HG02759 (cell line): ENCODE measurements at regions not wholly inside any gene's neighbourhood (a gene's known extent, or its start where the extent isn't known, plus 50 kb on each side); places are given as distances from the start of the nearest gene placed in this dataset.
"Not testable (repeated sequence)": the region's sequence is repeated elsewhere in the genome, so short reads cannot be mapped to it uniquely, and the experiment has no call there.

Experiments
- ATAC-seq: cut with Tn5 transposase; IDR thresholded peaks from one replicate; pipeline ENCODE4 v1.9.1; 2021; ENCODE audit warnings: mild to moderate bottlenecking, moderate library complexity; ENCODE audit not compliant: unreplicated experiment

DNA sequence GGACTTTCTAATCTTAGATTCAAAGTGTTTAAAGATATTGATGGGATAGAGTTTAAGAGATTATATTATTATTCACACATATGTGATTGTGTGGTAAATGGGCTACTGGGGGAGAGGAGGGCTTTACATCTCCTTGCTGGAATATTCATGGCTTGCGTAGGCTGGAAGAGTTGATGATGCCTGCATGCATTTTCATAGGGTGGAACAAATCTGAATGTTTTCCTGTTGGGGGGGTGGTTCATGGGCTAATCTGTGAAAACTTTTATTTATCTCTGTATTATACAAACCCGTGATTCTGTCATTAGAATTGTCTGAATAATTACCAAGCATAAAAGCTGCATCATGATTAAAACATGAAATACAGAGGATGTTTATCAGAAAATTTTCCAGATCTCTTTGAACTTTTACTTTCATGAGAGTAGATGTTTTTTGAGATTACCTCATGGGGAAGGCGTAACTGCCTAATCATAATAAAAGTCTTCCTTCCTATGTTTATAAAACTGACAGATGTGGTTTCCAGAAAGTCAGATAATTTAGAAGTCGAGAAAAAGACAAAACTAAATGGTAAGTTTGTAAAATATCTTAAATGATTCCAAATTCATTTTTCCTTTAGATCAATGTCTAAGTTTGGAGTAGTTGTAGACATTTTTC lies 1185.4 kb upstream of the SEMA6A start:
- ATAC-seq, result no peak

GRCh38 chr5:117752403-117752802 lies 1177.8 kb upstream of the SEMA6A start:
- ATAC-seq, result no peak

DNA sequence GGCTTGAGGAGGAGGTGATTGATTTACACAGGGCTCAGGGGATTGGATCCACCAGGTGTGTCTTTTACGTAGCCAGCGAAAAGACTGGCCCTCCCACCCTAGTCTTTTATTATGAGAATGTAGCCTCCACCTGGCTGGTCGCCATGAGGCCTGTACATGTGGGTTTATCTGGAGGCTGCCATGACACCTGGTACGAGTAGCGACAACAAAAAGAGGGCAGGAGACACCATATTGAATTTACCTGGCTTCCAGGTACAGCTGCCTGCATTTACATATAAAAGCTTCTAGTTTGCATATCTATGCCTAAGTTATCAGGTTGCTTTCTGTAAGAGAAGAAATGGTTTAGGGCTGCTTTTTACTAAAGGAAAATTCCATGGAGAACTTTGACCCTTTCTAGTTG lies 1173.7 kb upstream of the SEMA6A start:
- no peak for ATAC-seq

- ATAC-seq, result no peak
These were observed 1168.7 kb upstream of the SEMA6A start for GRCh38 chr5:117743337-117743736.

DNA sequence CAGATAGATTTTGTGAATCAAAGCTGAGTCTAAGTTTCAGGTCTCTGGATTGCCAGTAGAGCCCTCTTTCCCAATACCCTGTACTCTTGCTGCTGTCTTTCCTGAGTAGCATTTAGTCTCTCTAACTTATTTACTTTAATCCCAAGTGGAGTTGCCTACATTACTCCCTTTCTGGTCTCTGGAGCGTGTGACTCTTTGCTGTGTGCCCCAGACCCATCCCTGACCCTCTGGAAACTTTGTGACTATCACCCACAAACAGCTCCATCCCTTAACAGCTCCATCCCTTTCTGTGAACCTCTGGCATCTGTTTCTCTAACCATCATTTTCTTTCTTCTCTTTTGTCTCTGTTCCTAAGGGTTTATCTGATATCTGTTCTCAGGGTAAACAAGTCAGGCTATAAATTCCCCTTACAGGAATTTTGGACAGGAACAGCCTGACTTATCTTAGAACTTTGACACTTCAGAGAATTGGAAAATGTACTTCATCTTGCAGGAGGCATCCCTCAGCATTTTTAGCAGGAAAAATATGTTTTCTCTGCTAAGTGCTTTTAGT lies 1167.1 kb upstream of the SEMA6A start:
- ATAC-seq, result no peak

DNA sequence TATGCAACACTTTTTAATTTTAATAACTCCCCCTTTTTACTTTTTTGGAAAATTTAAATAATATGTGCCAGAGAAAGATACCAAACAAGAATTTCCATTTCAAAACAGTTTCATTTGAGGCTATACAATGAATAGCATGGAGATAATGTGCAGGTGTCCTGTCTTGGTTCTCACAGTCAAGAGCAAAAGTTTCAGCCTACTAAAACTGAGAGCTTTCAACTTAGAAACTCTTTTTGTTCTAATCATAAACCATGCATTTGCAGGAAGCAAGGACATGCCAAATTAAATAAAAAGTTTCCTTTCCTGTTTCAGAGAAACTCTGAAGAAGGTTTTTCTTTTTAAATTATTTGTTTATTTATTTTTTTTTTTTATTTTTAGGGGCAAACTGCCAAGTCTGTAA lies 1165.6 kb upstream of the SEMA6A start:
- ATAC-seq, result no peak

GRCh38 chr5:117738571-117738970 lies 1163.9 kb upstream of the SEMA6A start:
- no peak for ATAC-seq

- ATAC-seq, result no peak
These were observed 1162.1 kb upstream of the SEMA6A start for GRCh38 chr5:117736698-117737097.

- no peak for ATAC-seq
These were observed 1159.4 kb upstream of the SEMA6A start for GRCh38 chr5:117734056-117734455.

GRCh38 chr5:117733051-117733450 lies 1158.4 kb upstream of the SEMA6A start:
- ATAC-seq, result no peak

DNA sequence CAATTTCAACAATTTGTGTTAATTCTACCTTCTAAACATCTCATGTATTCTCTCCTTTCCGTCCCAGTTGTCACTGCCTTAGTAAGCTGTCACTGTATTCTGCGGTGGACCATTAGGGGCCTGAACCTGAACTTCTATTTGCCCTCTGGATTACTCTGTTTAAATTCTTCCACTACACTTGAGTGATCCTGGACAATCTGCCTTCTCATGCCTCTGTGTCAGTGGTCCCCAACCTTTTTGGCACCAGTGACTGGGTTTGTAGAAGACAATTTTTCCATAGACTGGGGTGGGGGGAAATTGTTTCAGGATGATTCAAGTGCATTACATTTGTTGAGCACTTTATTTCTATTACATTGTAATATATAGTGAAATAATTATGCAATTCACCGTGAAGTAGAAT lies 1157.6 kb upstream of the SEMA6A start:
- ATAC-seq, result no peak

DNA sequence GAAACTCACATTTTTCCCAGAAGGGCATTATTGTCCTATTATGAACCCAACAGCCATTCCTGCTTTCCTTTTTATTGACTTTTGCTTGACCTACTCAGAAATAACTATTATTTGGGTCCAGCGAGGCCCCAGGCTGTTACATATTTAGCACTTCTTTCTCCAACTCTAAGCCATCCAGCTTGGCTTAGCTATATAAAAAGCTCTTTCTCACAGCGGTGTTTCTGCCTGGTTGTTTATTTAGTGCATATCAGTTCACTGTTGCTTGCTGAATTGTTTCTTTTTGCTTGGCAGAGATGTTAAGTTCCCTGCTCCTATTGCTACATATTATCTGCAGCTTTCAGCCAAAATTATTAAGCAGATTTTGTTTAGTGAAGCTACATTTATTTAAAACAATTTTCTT lies 1156.8 kb upstream of the SEMA6A start:
- no peak for ATAC-seq

DNA sequence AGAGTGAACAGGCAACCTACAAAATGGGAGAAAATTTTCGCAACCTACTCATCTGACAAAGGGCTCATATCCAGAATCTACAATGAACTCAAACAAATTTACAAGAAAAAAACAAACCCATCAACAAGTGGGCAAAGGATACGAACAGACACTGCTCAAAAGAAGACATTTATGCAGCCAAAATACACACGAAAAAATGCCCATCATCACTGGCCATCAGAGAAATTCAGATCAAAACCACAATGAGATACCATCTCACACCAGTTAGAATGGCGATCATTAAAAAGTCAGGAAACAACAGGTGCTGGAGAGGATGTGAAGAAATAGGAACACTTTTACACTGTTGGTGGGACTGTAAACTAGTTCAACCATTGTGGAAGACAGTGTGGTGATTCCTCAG lies 1146.2 kb upstream of the SEMA6A start:
- not testable (repeated sequence) for ATAC-seq

- no peak for ATAC-seq
These were observed 1144.8 kb upstream of the SEMA6A start for GRCh38 chr5:117719413-117719812.

GRCh38 chr5:117713585-117714198 lies 1139.1 kb upstream of the SEMA6A start:
- ATAC-seq, result no peak

GRCh38 chr5:117701062-117701461 lies 1126.4 kb upstream of the SEMA6A start:
- ATAC-seq, result no peak

DNA sequence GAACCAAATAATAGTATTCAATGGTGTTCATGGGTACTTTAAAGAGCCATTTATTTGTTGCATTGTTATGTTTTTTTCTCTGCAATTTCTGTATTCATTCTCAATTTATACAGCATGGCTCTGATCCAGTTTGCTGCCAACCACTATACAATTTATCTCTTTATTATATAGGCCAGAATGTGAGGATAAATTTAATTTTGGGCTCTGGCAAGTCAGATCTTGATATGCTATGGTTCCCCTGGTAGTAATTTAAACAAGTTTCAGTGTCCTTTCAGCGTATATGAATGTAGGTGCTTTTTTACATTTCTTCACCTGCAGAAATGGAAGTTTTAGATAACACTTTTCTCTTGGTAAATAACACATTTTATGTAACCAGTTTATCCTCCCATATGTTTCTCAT lies 1118.0 kb upstream of the SEMA6A start:
- no peak for ATAC-seq

DNA sequence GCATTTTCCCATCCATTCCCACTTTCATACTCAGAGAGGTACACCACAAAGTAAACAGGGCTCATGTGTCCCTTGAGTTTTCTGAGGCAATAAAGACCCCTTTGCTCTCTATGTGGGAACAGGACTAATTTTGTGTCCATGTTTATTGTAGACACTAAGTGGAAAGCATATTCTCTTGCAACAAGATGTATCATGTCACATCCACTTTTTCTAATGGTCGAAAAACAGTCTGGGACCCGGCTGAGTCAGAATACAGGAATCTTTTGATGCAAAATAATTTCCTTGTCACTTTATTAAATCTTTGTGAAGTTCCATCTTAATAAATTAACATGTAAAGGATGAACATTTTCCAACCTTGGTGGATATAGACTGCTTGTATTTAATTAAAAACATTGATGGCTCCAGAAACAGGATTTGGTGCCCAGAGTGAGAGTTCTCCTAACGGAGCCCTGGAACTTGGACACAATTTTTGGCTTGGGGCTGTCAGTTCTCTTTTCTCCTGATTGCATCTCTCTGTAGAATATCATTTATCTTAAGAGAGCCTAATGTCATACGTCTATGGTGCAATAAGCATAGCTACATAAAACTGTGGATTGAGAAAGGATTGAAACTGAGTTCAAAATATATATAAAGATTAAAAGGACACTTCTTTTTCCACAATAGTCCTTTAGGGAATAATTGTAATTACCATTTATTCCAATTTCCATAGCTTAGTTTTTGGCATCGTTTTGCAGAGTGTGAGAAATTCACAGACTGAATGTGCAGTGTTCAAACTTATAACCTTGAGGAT lies 1116.7 kb upstream of the SEMA6A start:
- no peak for ATAC-seq

DNA sequence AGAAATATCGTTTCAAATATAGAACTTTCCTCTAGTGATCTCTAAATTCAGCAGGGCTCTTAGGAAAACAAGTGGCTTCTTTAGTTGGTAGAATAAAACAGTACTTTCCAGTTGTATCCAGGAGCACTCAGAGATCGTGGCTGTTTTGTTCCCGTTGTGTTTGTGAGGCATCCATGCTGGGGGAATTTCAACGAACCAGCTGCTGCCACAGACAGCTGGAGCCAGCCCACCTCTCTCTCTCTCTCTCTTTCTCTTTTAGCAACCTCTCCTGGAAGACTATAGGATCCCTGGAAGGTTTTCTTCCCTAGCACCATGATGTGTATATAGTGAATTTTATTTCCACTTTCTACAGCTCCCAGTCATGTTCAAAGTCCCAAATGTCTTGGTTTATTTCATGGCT lies 1116.0 kb upstream of the SEMA6A start:
- ATAC-seq, result no peak

DNA sequence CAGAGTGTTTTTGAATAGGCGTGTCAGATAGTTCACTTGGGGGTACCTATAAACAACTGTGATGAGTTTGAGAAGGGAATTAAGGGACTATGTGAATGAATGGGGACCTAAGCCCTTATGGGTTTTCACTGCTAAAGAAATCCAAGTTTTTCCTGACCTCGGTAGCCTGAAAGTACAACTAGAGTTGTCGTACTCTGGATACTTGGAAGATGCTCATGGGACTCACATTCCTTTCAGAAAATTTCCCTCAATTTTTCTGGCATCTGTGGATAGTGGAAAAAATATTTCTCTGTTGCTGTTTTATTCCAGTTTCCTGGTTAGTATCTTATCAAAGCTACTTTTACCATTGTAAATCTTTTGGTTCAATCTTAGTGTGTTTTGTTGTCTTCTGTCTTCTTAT lies 1112.3 kb upstream of the SEMA6A start:
- ATAC-seq, result no peak

DNA sequence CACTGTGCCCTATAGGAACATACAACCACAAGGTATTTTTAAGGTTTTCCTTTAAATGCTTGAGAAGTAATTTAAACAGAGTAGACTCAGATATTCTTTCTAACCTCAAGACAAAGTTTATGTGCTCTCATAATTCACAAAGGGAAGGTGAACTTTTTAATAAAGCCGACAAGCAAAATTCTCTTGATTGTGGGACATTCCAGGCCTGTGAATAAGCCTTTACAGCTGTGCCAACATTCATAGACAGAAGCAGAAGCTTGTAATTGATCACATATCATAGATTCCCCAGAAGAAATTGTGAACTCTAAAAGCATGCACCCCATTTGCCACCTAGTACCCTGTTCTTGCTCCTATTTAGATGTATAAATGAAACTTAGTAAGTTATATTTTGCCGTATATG lies 1107.8 kb upstream of the SEMA6A start:
- ATAC-seq, result no peak
